ENCODE measurements at regions not wholly inside any gene's neighbourhood (a gene's known extent, or its start where the extent isn't known, plus 50 kb on each side); places are given as distances from the start of the nearest gene placed in this dataset.

GRCh38 chr12:74105434-74105833, 432.2 kb upstream of the ATXN7L3B start:
- no peak overlapping the region for H3K27ac ChIP-seq
- no peak for TF ChIP-seq EP300 (IDR thresholded peaks at IDR 0.05)
- no peak for TF ChIP-seq POLR2A (IDR thresholded peaks at IDR 0.05)
- TF ChIP-seq CTCF (IDR thresholded peaks at IDR 0.05): no peak
- no peak for DNase-seq (ENCODE audit: low spot score in 2 of 2)
- no peak overlapping the region for H3K4me3 ChIP-seq
- H3K4me1 ChIP-seq: no peaks in the 10 kb centered on the region
- 45 to 72% methylated on average over 2 of the region's 2 CpGs for WGBS, 2 donors
- no peaks in the 10 kb centered on the region for H3K36me3 ChIP-seq
- no peaks in the 10 kb centered on the region for H3K9me3 ChIP-seq
- no peaks in the 10 kb centered on the region for H3K27me3 ChIP-seq

DNA sequence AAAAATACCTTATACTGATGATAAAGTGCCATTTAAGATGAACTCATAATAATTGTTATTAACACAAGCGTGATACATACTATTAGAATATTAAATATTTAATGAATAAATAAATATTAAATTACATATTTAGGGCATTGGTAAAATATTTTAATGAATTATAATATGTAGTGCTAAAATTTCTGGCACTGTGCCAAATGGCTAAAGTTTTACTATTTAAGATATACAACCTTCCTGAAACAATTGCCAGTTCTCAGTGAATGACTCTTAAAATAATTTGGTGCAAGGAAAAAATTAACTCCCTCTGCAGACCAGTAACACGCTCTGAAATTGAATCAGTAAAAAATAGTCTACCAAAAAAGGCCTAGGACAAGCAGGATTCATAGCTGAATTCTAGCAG, 428.9 kb upstream of the ATXN7L3B start:
- H3K27me3 ChIP-seq: no peaks in the 10 kb centered on the region
- no peak overlapping the region for H3K27ac ChIP-seq
- no peak for DNase-seq (ENCODE audit: low spot score in 2 of 2)
- H3K9me3 ChIP-seq: no peaks in the 10 kb centered on the region
- H3K4me3 ChIP-seq: no peak overlapping the region
- H3K36me3 ChIP-seq: no peaks in the 10 kb centered on the region
- no peaks in the 10 kb centered on the region for H3K4me1 ChIP-seq
- TF ChIP-seq CTCF (IDR thresholded peaks at IDR 0.05): no peak
- TF ChIP-seq EP300 (IDR thresholded peaks at IDR 0.05): no peak
- WGBS, 2 donors: 85 to 95% methylated on average over 2 of the region's 2 CpGs

- no peak for TF ChIP-seq CTCF (IDR thresholded peaks at IDR 0.05)
- TF ChIP-seq EP300 (IDR thresholded peaks at IDR 0.05): no peak
- no peak for TF ChIP-seq POLR2A (IDR thresholded peaks at IDR 0.05)
- no peaks in the 10 kb centered on the region for H3K9me3 ChIP-seq
- H3K36me3 ChIP-seq: no peaks in the 10 kb centered on the region
- no peak for DNase-seq (ENCODE audit: low spot score in 2 of 2)
- H3K27me3 ChIP-seq: no peaks in the 10 kb centered on the region
- H3K27ac ChIP-seq: no peak overlapping the region
- H3K4me1 ChIP-seq: no peaks in the 10 kb centered on the region
- WGBS, 2 donors: 56 to 59% methylated on average over 8 of the region's 8 CpGs
- no peak overlapping the region for H3K4me3 ChIP-seq
Measured at GRCh38 chr12:74111688-74112360, 425.8 kb upstream of the ATXN7L3B start.

DNA sequence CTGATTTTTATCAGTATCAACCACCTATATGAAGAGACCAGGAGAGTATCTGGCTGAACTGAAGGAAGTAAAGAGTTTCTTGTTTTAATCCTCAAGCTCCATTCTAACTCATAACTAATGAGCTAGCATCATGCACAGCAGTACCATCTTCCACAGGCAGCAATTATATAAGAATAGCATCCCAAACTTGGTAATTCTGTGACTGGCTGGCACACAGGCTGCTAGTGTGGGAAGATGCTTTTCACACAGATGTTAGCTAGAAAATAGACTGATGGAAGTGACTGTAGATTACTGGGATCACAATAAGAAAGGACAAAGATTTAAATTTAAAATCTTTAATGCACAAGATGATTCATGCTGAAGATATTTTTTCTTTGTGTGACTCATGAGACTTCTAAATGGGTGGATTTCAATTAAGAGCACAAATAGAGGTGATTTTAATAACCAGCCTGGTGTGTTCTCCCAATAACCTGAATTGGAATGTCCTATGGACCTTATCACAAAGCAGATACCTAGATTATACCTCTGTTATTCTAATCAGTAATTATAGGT, 417.7 kb upstream of the ATXN7L3B start:
- H3K27ac ChIP-seq: no peak overlapping the region
- H3K36me3 ChIP-seq: no peaks in the 10 kb centered on the region
- no peaks in the 10 kb centered on the region for H3K4me1 ChIP-seq
- DNase-seq (ENCODE audit: low spot score in 2 of 2): no peak
- H3K27me3 ChIP-seq: no peaks in the 10 kb centered on the region
- TF ChIP-seq EP300 (IDR thresholded peaks at IDR 0.05) (no peak), POLR2A (IDR thresholded peaks at IDR 0.05) (no peak), CTCF (IDR thresholded peaks at IDR 0.05) (no peak)
- H3K4me3 ChIP-seq: no peak overlapping the region
- H3K9me3 ChIP-seq: no peaks in the 10 kb centered on the region

DNA sequence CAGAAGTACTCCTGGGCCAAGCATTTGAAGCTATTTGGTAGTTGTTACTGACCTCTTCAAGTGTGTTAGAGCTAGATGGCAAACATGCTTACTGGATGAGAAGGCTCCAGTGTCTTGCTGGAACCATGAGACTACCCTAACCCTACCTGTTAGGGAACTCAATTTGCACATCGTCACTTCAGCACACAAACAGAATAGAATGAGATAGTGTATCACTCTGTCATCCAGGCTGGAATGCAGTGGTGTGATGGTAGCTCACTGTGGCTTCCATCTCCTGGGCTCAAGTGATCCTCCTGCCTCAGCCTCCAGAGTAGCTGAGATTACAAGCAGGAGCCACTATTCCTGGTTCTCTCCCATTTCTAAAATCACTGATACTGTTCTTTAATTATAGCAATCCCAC, 417.0 kb upstream of the ATXN7L3B start:
- Histone ChIP-seq H3K9me3 (no peaks in the 10 kb centered on the region), H3K4me3 (no peak overlapping the region), H3K4me1 (no peaks in the 10 kb centered on the region), H3K27me3 (no peaks in the 10 kb centered on the region), H3K27ac (no peak overlapping the region), H3K36me3 (no peaks in the 10 kb centered on the region)
- TF ChIP-seq EP300 (IDR thresholded peaks at IDR 0.05): no peak
- no peak for TF ChIP-seq CTCF (IDR thresholded peaks at IDR 0.05)
- TF ChIP-seq POLR2A (IDR thresholded peaks at IDR 0.05): no peak
- 45 to 67% methylated on average over 1 of the region's 1 CpG for WGBS, 2 donors
- DNase-seq (ENCODE audit: low spot score in 2 of 2): no peak

All from tibial nerve (tissue), 4 donors.